ENCODE measurements at regions not wholly inside any gene's neighbourhood (a gene's known extent, or its start where the extent isn't known, plus 50 kb on each side); places are given as distances from the start of the nearest gene placed in this dataset.
"Not testable (repeated sequence)": the region's sequence is repeated elsewhere in the genome, so short reads cannot be mapped to it uniquely, and the experiment has no call there.

DNA sequence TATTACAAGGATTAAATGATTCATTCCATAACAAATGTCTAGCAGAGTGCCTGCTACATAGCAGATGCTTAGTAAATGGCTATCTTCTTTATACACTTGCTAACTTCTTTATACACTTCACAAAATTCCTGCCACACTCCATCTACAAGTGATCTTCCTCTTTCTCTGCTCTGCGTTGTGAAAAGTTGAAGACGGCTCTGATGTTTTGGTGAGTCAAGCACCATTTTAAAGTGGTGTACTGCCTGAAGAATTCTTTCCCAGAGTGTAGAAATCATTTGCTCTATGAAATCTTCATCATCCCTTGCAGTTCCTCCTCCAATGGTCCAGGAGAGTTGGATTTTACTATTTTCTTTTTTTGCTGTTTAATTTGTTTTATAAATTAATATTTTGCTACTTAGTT lies 74.9 kb downstream of the TNFAIP3 start:
- FAIRE-seq (no peak), DNase-seq (ENCODE audit: low read depth, low spot score) (no peak)
- Histone ChIP-seq H2AFZ (ENCODE audit: control insufficient read depth, low read length) (no peak overlapping the region), H4K20me1 (ENCODE audit: control insufficient read depth, extremely low read depth, insufficient read depth, low read length) (no peaks in the 10 kb centered on the region), H3K9me1 (ENCODE audit: control insufficient read depth, extremely low read depth, insufficient read depth, low read length) (no peaks in the 10 kb centered on the region), H3K4me3 (ENCODE audit: control insufficient read depth in 2 of 3, extremely low read depth in 1 of 3, insufficient read depth in 2 of 3, low read depth in 1 of 3, low read length in 3 of 3) (no peak overlapping the region), H3K27me3 (ENCODE audit: control insufficient read depth, extremely low read depth, insufficient read depth, low read length) (no peaks in the 10 kb centered on the region), H3K4me2 (ENCODE audit: control insufficient read depth, extremely low read depth, insufficient read depth, low read depth, low read length) (no peak overlapping the region), H3K79me2 (ENCODE audit: control insufficient read depth, insufficient read depth, low read length) (no peaks in the 10 kb centered on the region), H3K36me3 (ENCODE audit: control insufficient read depth in 2 of 2, extremely low read depth in 1 of 2, insufficient read depth in 2 of 2, low read length in 2 of 2) (no peaks in the 10 kb centered on the region), H3K4me1 (ENCODE audit: control insufficient read depth, extremely low read depth, insufficient read depth, low read length) (peaks cover 17% of the 10 kb centered on the region), H3K9ac (ENCODE audit: control insufficient read depth, extremely low read depth, insufficient read depth, low read length) (no peak overlapping the region), H3K9me3 (ENCODE audit: control insufficient read depth, low read depth, low read length) (no peaks in the 10 kb centered on the region), H3K27ac (ENCODE audit: control insufficient read depth, insufficient read depth, low read length) (no peak overlapping the region)
- dilution Hi-C loops (cut with MboI; ENCODE audit: extremely low pct_ligation_motif_present, low sequenced_read_pairs) = no loop called here
- TF ChIP-seq, protein P1, sequence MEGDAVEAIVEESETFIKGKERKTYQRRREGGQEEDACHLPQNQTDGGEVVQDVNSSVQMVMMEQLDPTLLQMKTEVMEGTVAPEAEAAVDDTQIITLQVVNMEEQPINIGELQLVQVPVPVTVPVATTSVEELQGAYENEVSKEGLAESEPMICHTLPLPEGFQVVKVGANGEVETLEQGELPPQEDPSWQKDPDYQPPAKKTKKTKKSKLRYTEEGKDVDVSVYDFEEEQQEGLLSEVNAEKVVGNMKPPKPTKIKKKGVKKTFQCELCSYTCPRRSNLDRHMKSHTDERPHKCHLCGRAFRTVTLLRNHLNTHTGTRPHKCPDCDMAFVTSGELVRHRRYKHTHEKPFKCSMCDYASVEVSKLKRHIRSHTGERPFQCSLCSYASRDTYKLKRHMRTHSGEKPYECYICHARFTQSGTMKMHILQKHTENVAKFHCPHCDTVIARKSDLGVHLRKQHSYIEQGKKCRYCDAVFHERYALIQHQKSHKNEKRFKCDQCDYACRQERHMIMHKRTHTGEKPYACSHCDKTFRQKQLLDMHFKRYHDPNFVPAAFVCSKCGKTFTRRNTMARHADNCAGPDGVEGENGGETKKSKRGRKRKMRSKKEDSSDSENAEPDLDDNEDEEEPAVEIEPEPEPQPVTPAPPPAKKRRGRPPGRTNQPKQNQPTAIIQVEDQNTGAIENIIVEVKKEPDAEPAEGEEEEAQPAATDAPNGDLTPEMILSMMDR (optimal IDR thresholded peaks at IDR 0.05 in 1 of 3, IDR thresholded peaks at IDR 0.05 in 1 of 3, conservative IDR thresholded peaks at IDR 0.05 in 1 of 3; ENCODE audit: extremely low read depth in 1 of 3, insufficient read depth in 2 of 3, low read length in 3 of 3) = no peak
- no peak for TF ChIP-seq EZH2 (IDR thresholded peaks at IDR 0.05; ENCODE audit: low read length)

DNA sequence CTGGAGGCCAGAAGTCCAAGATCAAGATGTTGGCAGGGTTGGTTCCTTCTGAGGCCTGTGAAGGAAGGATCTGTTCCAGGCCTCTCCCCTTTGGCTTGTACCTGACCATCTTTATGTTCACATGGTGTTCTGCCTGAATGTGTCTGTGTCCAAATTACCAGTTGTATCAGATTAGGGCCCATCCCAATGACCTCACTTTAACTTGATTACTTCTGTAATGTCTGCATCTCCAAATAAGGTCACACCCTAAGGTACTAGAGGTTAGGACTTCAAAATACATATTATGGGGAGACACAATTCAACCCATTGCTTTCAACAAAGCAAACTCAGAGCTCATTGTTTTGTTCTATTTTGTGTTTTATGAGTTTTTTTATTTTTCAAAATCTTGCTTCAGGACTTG lies 75.7 kb downstream of the TNFAIP3 start:
- Histone ChIP-seq H2AFZ (ENCODE audit: control insufficient read depth, low read length) (peak overlapping the region; percentile 4), H4K20me1 (ENCODE audit: control insufficient read depth, extremely low read depth, insufficient read depth, low read length) (no peaks in the 10 kb centered on the region), H3K4me3 (ENCODE audit: control insufficient read depth in 2 of 3, extremely low read depth in 1 of 3, insufficient read depth in 2 of 3, low read depth in 1 of 3, low read length in 3 of 3) (no peak overlapping the region), H3K4me1 (ENCODE audit: control insufficient read depth, extremely low read depth, insufficient read depth, low read length) (peaks cover 17% of the 10 kb centered on the region), H3K4me2 (ENCODE audit: control insufficient read depth, extremely low read depth, insufficient read depth, low read depth, low read length) (no peak overlapping the region), H3K79me2 (ENCODE audit: control insufficient read depth, insufficient read depth, low read length) (no peaks in the 10 kb centered on the region), H3K27ac (ENCODE audit: control insufficient read depth, insufficient read depth, low read length) (no peak overlapping the region), H3K27me3 (ENCODE audit: control insufficient read depth, extremely low read depth, insufficient read depth, low read length) (no peaks in the 10 kb centered on the region), H3K9me1 (ENCODE audit: control insufficient read depth, extremely low read depth, insufficient read depth, low read length) (no peaks in the 10 kb centered on the region), H3K9me3 (ENCODE audit: control insufficient read depth, low read depth, low read length) (no peaks in the 10 kb centered on the region), H3K9ac (ENCODE audit: control insufficient read depth, extremely low read depth, insufficient read depth, low read length) (no peak overlapping the region), H3K36me3 (ENCODE audit: control insufficient read depth in 2 of 2, extremely low read depth in 1 of 2, insufficient read depth in 2 of 2, low read length in 2 of 2) (no peaks in the 10 kb centered on the region)
- FAIRE-seq (no peak), DNase-seq (ENCODE audit: low read depth, low spot score) (no peak)
- TF ChIP-seq, protein P1 (optimal IDR thresholded peaks at IDR 0.05 in 1 of 3, IDR thresholded peaks at IDR 0.05 in 1 of 3, conservative IDR thresholded peaks at IDR 0.05 in 1 of 3; ENCODE audit: extremely low read depth in 1 of 3, insufficient read depth in 2 of 3, low read length in 3 of 3) = no peak
- no peak for TF ChIP-seq EZH2 (IDR thresholded peaks at IDR 0.05; ENCODE audit: low read length)
- dilution Hi-C loops (cut with MboI; ENCODE audit: extremely low pct_ligation_motif_present, low sequenced_read_pairs) = no loop called here

DNA sequence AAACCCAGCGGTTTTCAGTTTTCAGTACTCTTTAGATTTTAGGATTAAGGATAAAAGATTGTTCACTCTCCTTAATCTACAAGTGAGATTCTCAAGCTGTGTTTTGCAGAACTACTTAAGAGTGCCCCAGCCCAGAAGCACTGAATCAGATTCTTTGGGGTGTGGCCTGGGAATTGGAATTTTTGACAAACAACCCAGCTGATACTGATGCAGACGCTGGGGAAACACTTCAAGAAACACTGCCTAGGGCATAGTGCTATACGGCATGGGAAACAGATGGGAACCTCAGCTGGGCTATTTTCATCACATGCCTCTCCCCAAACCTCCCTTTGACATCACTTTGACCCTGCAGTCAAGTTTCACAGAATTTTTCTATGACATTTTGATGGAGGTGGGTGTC lies 77.3 kb downstream of the TNFAIP3 start:
- H3K27ac ChIP-seq (ENCODE audit: control insufficient read depth, insufficient read depth, low read length); H3K4me2 ChIP-seq (ENCODE audit: control insufficient read depth, extremely low read depth, insufficient read depth, low read depth, low read length); H3K9ac ChIP-seq (ENCODE audit: control insufficient read depth, extremely low read depth, insufficient read depth, low read length); H3K4me3 ChIP-seq (ENCODE audit: control insufficient read depth in 2 of 3, extremely low read depth in 1 of 3, insufficient read depth in 2 of 3, low read depth in 1 of 3, low read length in 3 of 3); H3K9me1 ChIP-seq (ENCODE audit: control insufficient read depth, extremely low read depth, insufficient read depth, low read length); H3K27me3 ChIP-seq (ENCODE audit: control insufficient read depth, extremely low read depth, insufficient read depth, low read length); dilution Hi-C loops (cut with MboI; ENCODE audit: extremely low pct_ligation_motif_present, low sequenced_read_pairs); H3K36me3 ChIP-seq (ENCODE audit: control insufficient read depth in 2 of 2, extremely low read depth in 1 of 2, insufficient read depth in 2 of 2, low read length in 2 of 2); H2AFZ ChIP-seq (ENCODE audit: control insufficient read depth, low read length); H4K20me1 ChIP-seq (ENCODE audit: control insufficient read depth, extremely low read depth, insufficient read depth, low read length); H3K9me3 ChIP-seq (ENCODE audit: control insufficient read depth, low read depth, low read length); H3K79me2 ChIP-seq (ENCODE audit: control insufficient read depth, insufficient read depth, low read length): not testable (repeated sequence)
- H3K4me1 ChIP-seq (ENCODE audit: control insufficient read depth, extremely low read depth, insufficient read depth, low read length) = peaks cover 17% of the 10 kb centered on the region
- FAIRE-seq (peak; percentile 13), DNase-seq (ENCODE audit: low read depth, low spot score) (peak; percentile 15)
